ENCODE measurements at regions not wholly inside any gene's neighbourhood (a gene's known extent, or its start where the extent isn't known, plus 50 kb on each side); places are given as distances from the start of the nearest gene placed in this dataset.

- Histone ChIP-seq H2AFZ (ENCODE audit: low read length) (no peak overlapping the region), H3K4me2 (ENCODE audit: low read depth, low read length) (no peak overlapping the region), H3K27me3 (ENCODE audit: control insufficient read depth in 1 of 2, insufficient read depth in 2 of 2, low read length in 2 of 2) (no peaks in the 10 kb centered on the region), H3K36me3 (replicated peaks in 1 of 2; ENCODE audit: control insufficient read depth in 1 of 2, insufficient read depth in 2 of 2, low read length in 2 of 2) (no peaks in the 10 kb centered on the region), H3K4me3 (replicated peaks in 1 of 3; ENCODE audit: insufficient read depth in 1 of 3, low read depth in 2 of 3, low read length in 3 of 3) (no peak overlapping the region), H4K20me1 (ENCODE audit: insufficient read depth, low read length) (no peaks in the 10 kb centered on the region), H3K27ac (ENCODE audit: extremely low read length, insufficient read depth, low read length) (no peak overlapping the region), H3K9me3 (ENCODE audit: low read length) (peaks cover 13% of the 10 kb centered on the region), H3K4me1 (ENCODE audit: insufficient read depth, low read length) (no peaks in the 10 kb centered on the region), H3K9ac (ENCODE audit: insufficient read depth, low read depth, low read length) (no peak overlapping the region), H3K79me2 (ENCODE audit: insufficient read depth, low read length) (no peaks in the 10 kb centered on the region)
- intact Hi-C loops (cut with micrococcal nuclease; ENCODE audit: unreplicated experiment) (no loop called here), in situ Hi-C loops (cut with HindIII; ENCODE audit: extremely low pct_ligation_motif_present, low pct_unique_long_range_greater_than_20kb) (no loop called here)
- WGBS (ENCODE audit: low lambda C conversion rate), result 3% methylated on average over 4 of the region's 7 CpGs
- no TSS peak for BruUV-seq (replicated peaks)
- CTCF ChIA-PET (ENCODE audit: low intra/inter-chr PET ratio, low total read pairs), result no interaction called here
- DNase-seq (ENCODE audit: low spot score) (no peak), FAIRE-seq (no peak), ATAC-seq (no peak)
- POLR2A ChIA-PET, result no interaction called here
- TF ChIP-seq ZSCAN5A (CRISPR knock-in tag; IDR thresholded peaks at IDR 0.05; ENCODE audit: borderline replicate concordance) (no peak), ZNF260 (CRISPR knock-in tag; IDR thresholded peaks at IDR 0.05; ENCODE audit: borderline replicate concordance, low read depth) (no peak)
Measured at GRCh38 chr9:27784847-27785713, 211.8 kb upstream of the C9orf72 start.

- H3K36me3 ChIP-seq (replicated peaks in 1 of 2; ENCODE audit: control insufficient read depth in 1 of 2, insufficient read depth in 2 of 2, low read length in 2 of 2), result no peaks in the 10 kb centered on the region
- in situ Hi-C loops (cut with HindIII; ENCODE audit: extremely low pct_ligation_motif_present, low pct_unique_long_range_greater_than_20kb) (no loop called here), intact Hi-C loops (cut with micrococcal nuclease; ENCODE audit: unreplicated experiment) (no loop called here)
- ATAC-seq (no peak), FAIRE-seq (no peak), DNase-seq (ENCODE audit: low spot score) (no peak)
- no peaks in the 10 kb centered on the region for H3K4me1 ChIP-seq (ENCODE audit: insufficient read depth, low read length)
- no peak overlapping the region for H3K9ac ChIP-seq (ENCODE audit: insufficient read depth, low read depth, low read length)
- no TSS peak for BruUV-seq (replicated peaks)
- no peaks in the 10 kb centered on the region for H3K27me3 ChIP-seq (ENCODE audit: control insufficient read depth in 1 of 2, insufficient read depth in 2 of 2, low read length in 2 of 2)
- H3K79me2 ChIP-seq (ENCODE audit: insufficient read depth, low read length), result no peaks in the 10 kb centered on the region
- H3K4me3 ChIP-seq (replicated peaks in 1 of 3; ENCODE audit: insufficient read depth in 1 of 3, low read depth in 2 of 3, low read length in 3 of 3), result no peak overlapping the region
- H2AFZ ChIP-seq (ENCODE audit: low read length), result no peak overlapping the region
- no peak overlapping the region for H3K4me2 ChIP-seq (ENCODE audit: low read depth, low read length)
- no peak overlapping the region for H3K27ac ChIP-seq (ENCODE audit: extremely low read length, insufficient read depth, low read length)
- POLR2A ChIA-PET, result no interaction called here
- TF ChIP-seq MATR3 (CRISPR knock-in tag; IDR thresholded peaks at IDR 0.05) (no peak), GPBP1L1 (CRISPR knock-in tag; IDR thresholded peaks at IDR 0.05) (no peak), MTA1 (CRISPR knock-in tag; IDR thresholded peaks at IDR 0.05; ENCODE audit: borderline replicate concordance) (no peak), RBAK (CRISPR knock-in tag; IDR thresholded peaks at IDR 0.05) (no peak), THRA (CRISPR knock-in tag; IDR thresholded peaks at IDR 0.05; ENCODE audit: borderline replicate concordance) (no peak), ZNF280D (CRISPR knock-in tag; IDR thresholded peaks at IDR 0.05) (no peak), POLR2G (IDR thresholded peaks at IDR 0.05; ENCODE audit: low read depth, low read length) (no peak), HMG20B (CRISPR knock-in tag; conservative IDR thresholded peaks at IDR 0.05) (no peak)
- CTCF ChIA-PET (ENCODE audit: low intra/inter-chr PET ratio, low total read pairs), result no interaction called here
- no peaks in the 10 kb centered on the region for H4K20me1 ChIP-seq (ENCODE audit: insufficient read depth, low read length)
- peaks cover 13% of the 10 kb centered on the region for H3K9me3 ChIP-seq (ENCODE audit: low read length)
Measured at GRCh38 chr9:27785714-27786100, 212.4 kb upstream of the C9orf72 start.
